ENCODE measurements at regions not wholly inside any gene's neighbourhood (a gene's known extent, or its start where the extent isn't known, plus 50 kb on each side); places are given as distances from the start of the nearest gene placed in this dataset.

DNA sequence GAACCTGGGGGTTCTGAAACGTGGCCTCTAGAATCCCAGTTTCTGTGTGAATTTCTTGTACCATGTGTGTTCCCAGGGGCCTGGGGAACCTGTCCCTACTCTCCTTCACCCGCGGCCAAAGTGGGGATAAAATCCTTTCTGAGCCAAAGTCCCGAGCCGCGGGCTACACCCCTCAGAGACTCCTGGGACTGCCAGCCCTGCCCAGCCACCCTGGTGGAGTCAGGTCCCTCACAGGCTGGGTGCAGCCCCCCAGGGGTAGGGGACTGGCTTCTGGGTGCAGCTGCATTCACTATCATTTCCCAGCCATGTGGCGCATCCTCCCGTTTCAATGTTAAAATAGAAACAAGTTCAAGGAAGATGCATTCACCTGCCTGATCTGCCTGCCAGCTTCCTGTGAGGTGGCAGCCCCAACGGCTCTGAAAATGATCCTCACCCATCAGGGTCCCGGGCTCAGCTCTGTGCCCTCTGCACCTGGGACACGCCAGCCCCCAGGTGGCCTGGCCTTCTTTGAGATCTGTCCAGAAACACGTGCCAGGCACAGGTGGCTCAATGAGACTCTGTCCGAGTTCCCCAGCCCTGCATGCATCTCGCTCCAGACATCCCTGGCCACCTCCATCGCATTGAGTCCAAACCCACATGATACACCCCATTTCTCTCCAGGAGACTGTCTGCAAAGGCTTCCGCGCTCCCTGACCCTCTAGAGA is 338.8 kb downstream of the CTTN start:
- no peak for DNase-seq (ENCODE audit: low read depth, low spot score)
- Histone ChIP-seq H3K27ac (ENCODE audit: low read depth, low read length) (no peak overlapping the region), H3K9me3 (ENCODE audit: control insufficient read depth, insufficient read depth, low read length) (peaks cover 75% of the 10 kb centered on the region), H3K4me3 (ENCODE audit: low read depth, low read length) (no peak overlapping the region), H3K27me3 (ENCODE audit: control insufficient read depth, insufficient read depth, low read length) (no peaks in the 10 kb centered on the region)
- TF ChIP-seq, protein P1, sequence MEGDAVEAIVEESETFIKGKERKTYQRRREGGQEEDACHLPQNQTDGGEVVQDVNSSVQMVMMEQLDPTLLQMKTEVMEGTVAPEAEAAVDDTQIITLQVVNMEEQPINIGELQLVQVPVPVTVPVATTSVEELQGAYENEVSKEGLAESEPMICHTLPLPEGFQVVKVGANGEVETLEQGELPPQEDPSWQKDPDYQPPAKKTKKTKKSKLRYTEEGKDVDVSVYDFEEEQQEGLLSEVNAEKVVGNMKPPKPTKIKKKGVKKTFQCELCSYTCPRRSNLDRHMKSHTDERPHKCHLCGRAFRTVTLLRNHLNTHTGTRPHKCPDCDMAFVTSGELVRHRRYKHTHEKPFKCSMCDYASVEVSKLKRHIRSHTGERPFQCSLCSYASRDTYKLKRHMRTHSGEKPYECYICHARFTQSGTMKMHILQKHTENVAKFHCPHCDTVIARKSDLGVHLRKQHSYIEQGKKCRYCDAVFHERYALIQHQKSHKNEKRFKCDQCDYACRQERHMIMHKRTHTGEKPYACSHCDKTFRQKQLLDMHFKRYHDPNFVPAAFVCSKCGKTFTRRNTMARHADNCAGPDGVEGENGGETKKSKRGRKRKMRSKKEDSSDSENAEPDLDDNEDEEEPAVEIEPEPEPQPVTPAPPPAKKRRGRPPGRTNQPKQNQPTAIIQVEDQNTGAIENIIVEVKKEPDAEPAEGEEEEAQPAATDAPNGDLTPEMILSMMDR (IDR thresholded peaks at IDR 0.05; ENCODE audit: low read depth, low read length), result no peak
- ChIA-PET CTCF (no interaction called here), POLR2A (no interaction called here)

- POLR2A ChIA-PET, result no interaction called here
- peaks cover 72% of the 10 kb centered on the region for H3K9me3 ChIP-seq (ENCODE audit: control insufficient read depth, insufficient read depth, low read length)
- no peak overlapping the region for H3K27ac ChIP-seq (ENCODE audit: low read depth, low read length)
- TF ChIP-seq, protein P1 (IDR thresholded peaks at IDR 0.05; ENCODE audit: low read depth, low read length), result no peak
- H3K27me3 ChIP-seq (ENCODE audit: control insufficient read depth, insufficient read depth, low read length), result no peaks in the 10 kb centered on the region
- CTCF ChIA-PET, result no interaction called here
- DNase-seq (ENCODE audit: low read depth, low spot score), result no peak
- no peak overlapping the region for H3K4me3 ChIP-seq (ENCODE audit: low read depth, low read length)
Observed at GRCh38 chr11:70737816-70738630, 339.7 kb downstream of the CTTN start.

GRCh38 chr11:70738661-70739060 is 340.3 kb downstream of the CTTN start:
- ChIA-PET CTCF (no interaction called here), POLR2A (no interaction called here)
- Histone ChIP-seq H3K4me3 (ENCODE audit: low read depth, low read length) (no peak overlapping the region), H3K27ac (ENCODE audit: low read depth, low read length) (no peak overlapping the region), H3K27me3 (ENCODE audit: control insufficient read depth, insufficient read depth, low read length) (no peaks in the 10 kb centered on the region), H3K9me3 (ENCODE audit: control insufficient read depth, insufficient read depth, low read length) (peaks cover 72% of the 10 kb centered on the region)
- TF ChIP-seq, protein P1 (IDR thresholded peaks at IDR 0.05; ENCODE audit: low read depth, low read length), result no peak
- no peak for DNase-seq (ENCODE audit: low read depth, low spot score)

- Histone ChIP-seq H3K27ac (ENCODE audit: low read depth, low read length) (no peak overlapping the region), H3K9me3 (ENCODE audit: control insufficient read depth, insufficient read depth, low read length) (peaks cover 72% of the 10 kb centered on the region), H3K4me3 (ENCODE audit: low read depth, low read length) (no peak overlapping the region), H3K27me3 (ENCODE audit: control insufficient read depth, insufficient read depth, low read length) (no peaks in the 10 kb centered on the region)
- ChIA-PET CTCF (no interaction called here), POLR2A (no interaction called here)
- no peak for DNase-seq (ENCODE audit: low read depth, low spot score)
- TF ChIP-seq, protein P1 (IDR thresholded peaks at IDR 0.05; ENCODE audit: low read depth, low read length), result no peak
Observed at GRCh38 chr11:70739091-70739490, 340.8 kb downstream of the CTTN start.

DNA sequence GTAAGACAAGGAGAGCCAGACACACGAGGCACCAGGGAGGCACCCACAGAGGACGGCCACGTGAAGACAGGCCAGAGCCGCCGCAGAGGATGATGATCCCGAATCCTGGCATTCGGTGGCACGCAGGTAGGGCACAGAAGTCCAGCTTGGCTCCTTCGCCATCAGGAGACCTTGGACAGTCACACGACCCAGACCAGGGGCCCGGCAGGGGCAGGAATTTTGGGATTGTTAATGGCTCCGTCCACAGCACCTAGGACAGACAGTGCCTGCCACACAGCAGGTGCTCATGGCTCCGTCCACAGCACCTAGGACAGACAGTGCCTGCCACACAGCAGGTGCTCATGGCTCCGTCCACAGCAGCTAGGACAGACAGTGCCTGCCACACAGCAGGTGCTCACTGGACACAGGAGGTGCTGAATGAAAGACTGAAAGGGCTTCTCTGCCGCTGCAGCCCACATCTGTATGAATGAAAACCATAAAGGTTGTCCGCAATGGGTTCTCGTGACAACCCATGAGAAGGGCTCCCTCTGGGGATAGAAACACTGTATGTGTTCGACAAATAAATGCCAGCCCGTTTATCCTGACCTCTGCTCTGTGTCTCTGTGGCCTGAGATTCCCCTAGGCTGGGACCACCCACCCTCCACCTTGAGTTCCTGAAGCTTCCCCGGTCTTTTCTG is 341.6 kb downstream of the CTTN start:
- H3K9me3 ChIP-seq (ENCODE audit: control insufficient read depth, insufficient read depth, low read length), result peaks cover 72% of the 10 kb centered on the region
- CTCF ChIA-PET, result no interaction called here
- TF ChIP-seq, protein P1 (IDR thresholded peaks at IDR 0.05; ENCODE audit: low read depth, low read length), result no peak

More for the DNA sequence above, 341.6 kb downstream of the CTTN start:
- Histone ChIP-seq H3K27ac (ENCODE audit: low read depth, low read length) (no peak overlapping the region), H3K4me3 (ENCODE audit: low read depth, low read length) (no peak overlapping the region), H3K27me3 (ENCODE audit: control insufficient read depth, insufficient read depth, low read length) (no peaks in the 10 kb centered on the region)
- DNase-seq (ENCODE audit: low read depth, low spot score), result no peak
- POLR2A ChIA-PET, result no interaction called here

All from AG04450 (cell line).